H1 (cell line): ENCODE measurements at regions not wholly inside any gene's neighbourhood (a gene's known extent, or its start where the extent isn't known, plus 50 kb on each side); places are given as distances from the start of the nearest gene placed in this dataset.

Source experiments
- POLR2A ChIP-seq, 2 experiments: IDR thresholded peaks; 1 replicate in 1 of 2; 2 replicates in 1 of 2; pipeline ENCODE4 v1.6.1; 2011; ENCODE audit warnings: low read depth in 2 of 2, low read length in 2 of 2, mild to moderate bottlenecking in 2 of 2; ENCODE audit errors: control extremely low read depth in 1 of 2
- POLR2AphosphoS5 ChIP-seq: IDR thresholded peaks from 2 replicates; pipeline ENCODE4 v1.6.1; 2011; ENCODE audit warnings: low read depth, low read length
- USF2 ChIP-seq: IDR thresholded peaks from 2 replicates; pipeline ENCODE4 v1.6.1; 2011; ENCODE audit warnings: low read length, improper control_type of control experiment
- TF ChIP-seq, protein P1 (sequence below), 3 experiments: IDR thresholded peaks; 1 replicate in 2 of 3; 2 replicates in 1 of 3; pipeline versions ENCODE4 v1.5.1 to v1.6.1; 2011; ENCODE audit warnings: low read length in 3 of 3, mild to moderate bottlenecking in 3 of 3, inconsistent platforms in 2 of 3, low read depth in 1 of 3, moderate library complexity in 1 of 3; ENCODE audit not compliant: insufficient read depth in 1 of 3; ENCODE audit errors: control extremely low read depth in 1 of 3

GRCh38 chr11:45007011-45007410, 56.3 kb upstream of the TP53I11 start:
- no peak for TF ChIP-seq POLR2A (IDR thresholded peaks at IDR 0.05; ENCODE audit: control extremely low read depth in 1 of 2, low read depth in 2 of 2, low read length in 2 of 2)
- TF ChIP-seq, protein P1, sequence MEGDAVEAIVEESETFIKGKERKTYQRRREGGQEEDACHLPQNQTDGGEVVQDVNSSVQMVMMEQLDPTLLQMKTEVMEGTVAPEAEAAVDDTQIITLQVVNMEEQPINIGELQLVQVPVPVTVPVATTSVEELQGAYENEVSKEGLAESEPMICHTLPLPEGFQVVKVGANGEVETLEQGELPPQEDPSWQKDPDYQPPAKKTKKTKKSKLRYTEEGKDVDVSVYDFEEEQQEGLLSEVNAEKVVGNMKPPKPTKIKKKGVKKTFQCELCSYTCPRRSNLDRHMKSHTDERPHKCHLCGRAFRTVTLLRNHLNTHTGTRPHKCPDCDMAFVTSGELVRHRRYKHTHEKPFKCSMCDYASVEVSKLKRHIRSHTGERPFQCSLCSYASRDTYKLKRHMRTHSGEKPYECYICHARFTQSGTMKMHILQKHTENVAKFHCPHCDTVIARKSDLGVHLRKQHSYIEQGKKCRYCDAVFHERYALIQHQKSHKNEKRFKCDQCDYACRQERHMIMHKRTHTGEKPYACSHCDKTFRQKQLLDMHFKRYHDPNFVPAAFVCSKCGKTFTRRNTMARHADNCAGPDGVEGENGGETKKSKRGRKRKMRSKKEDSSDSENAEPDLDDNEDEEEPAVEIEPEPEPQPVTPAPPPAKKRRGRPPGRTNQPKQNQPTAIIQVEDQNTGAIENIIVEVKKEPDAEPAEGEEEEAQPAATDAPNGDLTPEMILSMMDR (IDR thresholded peaks at IDR 0.05; ENCODE audit: control extremely low read depth in 1 of 3, insufficient read depth in 1 of 3, low read depth in 1 of 3, low read length in 3 of 3) = no peak
- no peak for TF ChIP-seq USF2
- TF ChIP-seq POLR2AphosphoS5 = no peak
